HepG2 (cell line): ENCODE measurements at regions not wholly inside any gene's neighbourhood (a gene's known extent, or its start where the extent isn't known, plus 50 kb on each side); places are given as distances from the start of the nearest gene placed in this dataset.

Experiments
- KAT8 ChIP-seq: IDR thresholded peaks from 2 replicates; pipeline ENCODE4 v1.6.1; 2016; ENCODE audit warnings: missing genetic modification reagents, missing compliant biosample characterization
- KLF11 ChIP-seq: IDR thresholded peaks from 2 replicates; pipeline ENCODE4 v1.6.1; 2016; ENCODE audit warnings: missing compliant biosample characterization
- LRRFIP1 ChIP-seq: sonication (generic); formaldehyde crosslinking; conservative IDR thresholded peaks from 2 replicates; pipeline ENCODE4 v1.4.0; 2020; ENCODE audit warnings: missing genetic modification reagents
- MTA3 ChIP-seq: sonication (generic); formaldehyde crosslinking; IDR thresholded peaks from 2 replicates; pipeline ENCODE4 v1.4.0; 2020; ENCODE audit warnings: missing genetic modification reagents
- MTERF4 ChIP-seq: sonication (generic); formaldehyde crosslinking; IDR thresholded peaks from 2 replicates; pipeline ENCODE4 v1.8.0; 2023; ENCODE audit warnings: mild to moderate bottlenecking, missing genetic modification reagents
- NR2F6 ChIP-seq, 2 experiments: IDR thresholded peaks; 2 replicates each; pipeline ENCODE4 v1.6.1; 2016; ENCODE audit warnings: antibody characterized with exemption in 1 of 2, mild to moderate bottlenecking in 1 of 2
- RXRA ChIP-seq: sonication (generic); formaldehyde crosslinking; IDR thresholded peaks from 2 replicates; pipeline ENCODE4 v1.5.1; 2020; ENCODE audit warnings: missing genetic modification reagents
- SMAD1 ChIP-seq: sonication (generic); formaldehyde crosslinking; IDR thresholded peaks from 2 replicates; pipeline ENCODE4 v1.4.0; 2020; ENCODE audit warnings: missing genetic modification reagents, low read depth, mild to moderate bottlenecking, borderline replicate concordance
- ZNF264 ChIP-seq: sonication (generic); formaldehyde crosslinking; IDR thresholded peaks from 2 replicates; pipeline ENCODE4 v1.4.0; 2020; ENCODE audit warnings: missing genetic modification reagents
- ZNF354B ChIP-seq: sonication (generic); formaldehyde crosslinking; IDR thresholded peaks from 2 replicates; pipeline ENCODE4 v1.8.0; 2022; ENCODE audit warnings: mild to moderate bottlenecking, missing genetic modification reagents
- TF ChIP-seq, protein P1 (sequence below): sonication (generic); formaldehyde crosslinking; conservative IDR thresholded peaks from 2 replicates; pipeline ENCODE4 v1.4.0; 2020; ENCODE audit warnings: missing genetic modification reagents

DNA sequence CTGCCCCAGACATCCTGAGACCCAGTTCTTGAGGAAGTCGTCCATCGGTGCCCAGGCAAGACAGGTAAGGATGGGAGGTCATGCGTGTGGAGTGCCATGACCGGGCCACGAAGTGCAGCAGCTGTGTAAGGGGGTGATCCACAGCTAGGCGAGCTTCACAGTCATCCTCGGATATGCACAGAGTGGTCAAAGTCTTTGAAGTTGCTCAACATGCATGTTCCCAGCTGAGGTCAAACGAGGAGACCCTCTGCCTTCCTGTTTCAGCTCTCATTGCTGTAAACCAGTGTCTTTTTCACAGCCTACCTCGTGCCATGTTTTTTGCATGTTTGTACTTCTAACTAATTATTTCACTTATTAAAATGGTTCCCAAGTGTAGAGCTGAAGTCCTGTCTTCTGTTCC lies 109.9 kb upstream of the TBL1X start (continued):
- no peak for TF ChIP-seq LRRFIP1 (CRISPR knock-in tag)
- TF ChIP-seq, protein P1, sequence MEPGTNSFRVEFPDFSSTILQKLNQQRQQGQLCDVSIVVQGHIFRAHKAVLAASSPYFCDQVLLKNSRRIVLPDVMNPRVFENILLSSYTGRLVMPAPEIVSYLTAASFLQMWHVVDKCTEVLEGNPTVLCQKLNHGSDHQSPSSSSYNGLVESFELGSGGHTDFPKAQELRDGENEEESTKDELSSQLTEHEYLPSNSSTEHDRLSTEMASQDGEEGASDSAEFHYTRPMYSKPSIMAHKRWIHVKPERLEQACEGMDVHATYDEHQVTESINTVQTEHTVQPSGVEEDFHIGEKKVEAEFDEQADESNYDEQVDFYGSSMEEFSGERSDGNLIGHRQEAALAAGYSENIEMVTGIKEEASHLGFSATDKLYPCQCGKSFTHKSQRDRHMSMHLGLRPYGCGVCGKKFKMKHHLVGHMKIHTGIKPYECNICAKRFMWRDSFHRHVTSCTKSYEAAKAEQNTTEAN (CRISPR knock-in tag), result no peak
- no peak for TF ChIP-seq MTA3 (CRISPR knock-in tag)
- TF ChIP-seq RXRA (CRISPR knock-in tag), result peak; percentile 22; the same call in 1 of the 2 replicates
- no peak for TF ChIP-seq MTERF4 (CRISPR knock-in tag)
- TF ChIP-seq KLF11 (CRISPR knock-in tag), result no peak
- TF ChIP-seq ZNF264, result no peak
- no peak for TF ChIP-seq ZNF354B (CRISPR knock-in tag)
- TF ChIP-seq SMAD1, result no peak
- no peak for TF ChIP-seq KAT8 (CRISPR knock-in tag)
- TF ChIP-seq NR2F6 (IDR thresholded peaks at IDR 0.05), result no peak
- TF ChIP-seq NR2F6 (CRISPR knock-in tag; IDR thresholded peaks at IDR 0.05), result no peak
- TF ChIP-seq, all 625 proteins: peak for 6
